HEK293 (cell line): ENCODE measurements at regions not wholly inside any gene's neighbourhood (a gene's known extent, or its start where the extent isn't known, plus 50 kb on each side); places are given as distances from the start of the nearest gene placed in this dataset.

Experiments used
- CTCF ChIA-PET: fragments of 350-600 bp; formaldehyde crosslinking; extraction: SDS; loops from one replicate; lab custom pipeline; 2021; ENCODE audit warnings: antibody characterized with exemption; lab: Yijun Ruan, JAX
- POLR2A ChIA-PET: fragments of 300-600 bp; formaldehyde crosslinking; extraction: SDS; loops from one replicate; lab custom pipeline; 2020; ENCODE audit warnings: antibody characterized with exemption, inconsistent platforms; lab: Yijun Ruan, JAX
- H3K27ac ChIP-seq: fragments of 200-500 bp; sonication (Bioruptor generic); 2 replicates; pipeline ENCODE4 v1.5.1; 2014; ENCODE audit warnings: low read depth, low read length, control low read depth, inconsistent platforms; ENCODE audit errors: extremely low read depth
- H3K36me3 ChIP-seq, 2 experiments: fragments of 200-500 bp in 1 of 2; sonication (Bioruptor generic) in 1 of 2; 1 replicate in 1 of 2; 2 replicates in 1 of 2; pipeline ENCODE4 v1.5.1; 2014 to 2017; ENCODE audit warnings: inconsistent platforms in 2 of 2, low read length in 2 of 2; ENCODE audit not compliant: control insufficient read depth in 2 of 2, insufficient read depth in 1 of 2
- H3K4me1 ChIP-seq: fragments of 200-500 bp; sonication (Bioruptor generic); 2 replicates; pipeline ENCODE4 v1.5.1; 2014; ENCODE audit warnings: mild to moderate bottlenecking, low read length, inconsistent platforms; ENCODE audit not compliant: control insufficient read depth, insufficient read depth
- H3K4me3 ChIP-seq: 2 replicates; pipeline ENCODE4 v1.5.1; 2011; ENCODE audit warnings: low read depth, mild to moderate bottlenecking, control low read depth, low read length, moderate library complexity
- H3K9me3 ChIP-seq: fragments of 200-500 bp; sonication (Bioruptor generic); 2 replicates; pipeline ENCODE4 v1.5.1; 2014; ENCODE audit warnings: low read depth, low read length, inconsistent platforms; ENCODE audit not compliant: control insufficient read depth, insufficient read depth
- BCL11A ChIP-seq: fragments of 450-650 bp; formaldehyde crosslinking; IDR thresholded peaks from 2 replicates; pipeline ENCODE4 v1.5.1; 2016; ENCODE audit warnings: low read depth, missing biosample characterization, missing genetic modification characterization
- EGR2 ChIP-seq: fragments of 450-650 bp; formaldehyde crosslinking; IDR thresholded peaks from 2 replicates; pipeline ENCODE4 v1.5.1; 2016; ENCODE audit warnings: low read depth, missing biosample characterization, missing genetic modification characterization
- FEZF1 ChIP-seq: fragments of 450-650 bp; formaldehyde crosslinking; IDR thresholded peaks from 2 replicates; pipeline ENCODE4 v1.5.1; 2016; ENCODE audit warnings: missing biosample characterization, missing genetic modification characterization
- INSM2 ChIP-seq: fragments of 450-650 bp; formaldehyde crosslinking; IDR thresholded peaks from 2 replicates; pipeline ENCODE4 v1.5.1; 2016; ENCODE audit warnings: missing biosample characterization, missing genetic modification characterization
- OVOL3 ChIP-seq: fragments of 450-650 bp; formaldehyde crosslinking; IDR thresholded peaks from 2 replicates; pipeline ENCODE4 v1.5.1; 2016; ENCODE audit warnings: missing biosample characterization, missing genetic modification characterization
- SCRT2 ChIP-seq: fragments of 450-650 bp; formaldehyde crosslinking; IDR thresholded peaks from 2 replicates; pipeline ENCODE4 v1.5.1; 2016; ENCODE audit warnings: missing biosample characterization, missing genetic modification characterization
- ZBTB17 ChIP-seq: fragments of 450-650 bp; formaldehyde crosslinking; IDR thresholded peaks from 2 replicates; pipeline ENCODE4 v1.5.1; 2016; ENCODE audit warnings: missing biosample characterization, missing genetic modification characterization
- ZNF266 ChIP-seq: fragments of 450-650 bp; formaldehyde crosslinking; IDR thresholded peaks from 2 replicates; pipeline ENCODE4 v1.5.1; 2016; ENCODE audit warnings: missing biosample characterization, missing genetic modification characterization, low read depth
- ZNF311 ChIP-seq: fragments of 450-650 bp; formaldehyde crosslinking; IDR thresholded peaks from 2 replicates; pipeline ENCODE4 v1.5.1; 2017; ENCODE audit warnings: missing biosample characterization, missing genetic modification characterization, borderline replicate concordance
- ZNF580 ChIP-seq: fragments of 450-650 bp; formaldehyde crosslinking; IDR thresholded peaks from 2 replicates; pipeline ENCODE4 v1.5.1; 2016; ENCODE audit warnings: missing biosample characterization, missing genetic modification characterization
- ZNF600 ChIP-seq: fragments of 450-650 bp; formaldehyde crosslinking; IDR thresholded peaks from 2 replicates; pipeline ENCODE4 v1.5.1; 2016; ENCODE audit warnings: missing biosample characterization, missing genetic modification characterization
- ZNF654 ChIP-seq: fragments of 450-650 bp; formaldehyde crosslinking; IDR thresholded peaks from 2 replicates; pipeline ENCODE4 v1.5.1; 2016; ENCODE audit warnings: low read depth, missing biosample characterization, missing genetic modification characterization
- ZSCAN30 ChIP-seq: fragments of 450-650 bp; IDR thresholded peaks from 2 replicates; pipeline ENCODE4 v1.5.1; 2018; ENCODE audit warnings: missing biosample characterization, mild to moderate bottlenecking, missing genetic modification characterization, moderate library complexity
- TF ChIP-seq, protein P1 (sequence below): fragments of 450-650 bp; formaldehyde crosslinking; IDR thresholded peaks from 2 replicates; pipeline ENCODE4 v1.5.1; 2016; ENCODE audit warnings: missing biosample characterization, missing genetic modification characterization
- TF ChIP-seq, protein P2 (sequence below): fragments of 450-650 bp; formaldehyde crosslinking; IDR thresholded peaks from 2 replicates; pipeline ENCODE4 v1.5.1; 2016; ENCODE audit warnings: missing biosample characterization, missing genetic modification characterization

GRCh38 chr16:80230328-80231120, 310.3 kb upstream of the DYNLRB2 start (continued):
- TF ChIP-seq, protein P1, sequence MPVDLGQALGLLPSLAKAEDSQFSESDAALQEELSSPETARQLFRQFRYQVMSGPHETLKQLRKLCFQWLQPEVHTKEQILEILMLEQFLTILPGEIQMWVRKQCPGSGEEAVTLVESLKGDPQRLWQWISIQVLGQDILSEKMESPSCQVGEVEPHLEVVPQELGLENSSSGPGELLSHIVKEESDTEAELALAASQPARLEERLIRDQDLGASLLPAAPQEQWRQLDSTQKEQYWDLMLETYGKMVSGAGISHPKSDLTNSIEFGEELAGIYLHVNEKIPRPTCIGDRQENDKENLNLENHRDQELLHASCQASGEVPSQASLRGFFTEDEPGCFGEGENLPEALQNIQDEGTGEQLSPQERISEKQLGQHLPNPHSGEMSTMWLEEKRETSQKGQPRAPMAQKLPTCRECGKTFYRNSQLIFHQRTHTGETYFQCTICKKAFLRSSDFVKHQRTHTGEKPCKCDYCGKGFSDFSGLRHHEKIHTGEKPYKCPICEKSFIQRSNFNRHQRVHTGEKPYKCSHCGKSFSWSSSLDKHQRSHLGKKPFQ (tag by site-specific recombination): no peak
- TF ChIP-seq INSM2 (tag by site-specific recombination) (no peak), EGR2 (no peak), ZBTB17 (tag by site-specific recombination) (no peak), BCL11A (tag by site-specific recombination) (no peak)
- TF ChIP-seq, all 188 proteins: peak for 0

DNA sequence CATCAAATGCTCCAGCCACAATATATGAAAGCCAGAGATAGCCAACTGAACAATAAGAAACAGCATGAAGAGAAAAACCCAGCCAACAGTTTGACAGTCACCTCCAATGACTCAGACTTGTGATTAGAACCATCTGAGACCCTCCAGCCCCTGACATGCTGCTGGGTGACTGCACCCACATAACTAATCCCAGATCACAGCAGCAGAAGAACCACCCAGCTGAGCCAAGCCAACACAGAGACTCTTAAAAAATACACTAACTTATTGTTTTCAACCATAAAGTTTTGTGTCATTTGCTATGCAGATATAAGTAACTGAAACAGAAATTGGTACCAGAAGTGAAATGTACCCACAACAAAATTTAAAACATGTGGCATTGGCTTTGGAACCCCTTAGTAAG, 314.3 kb upstream of the DYNLRB2 start:
- TF ChIP-seq ZNF311 (tag by site-specific recombination): no peak
- TF ChIP-seq, protein P2, sequence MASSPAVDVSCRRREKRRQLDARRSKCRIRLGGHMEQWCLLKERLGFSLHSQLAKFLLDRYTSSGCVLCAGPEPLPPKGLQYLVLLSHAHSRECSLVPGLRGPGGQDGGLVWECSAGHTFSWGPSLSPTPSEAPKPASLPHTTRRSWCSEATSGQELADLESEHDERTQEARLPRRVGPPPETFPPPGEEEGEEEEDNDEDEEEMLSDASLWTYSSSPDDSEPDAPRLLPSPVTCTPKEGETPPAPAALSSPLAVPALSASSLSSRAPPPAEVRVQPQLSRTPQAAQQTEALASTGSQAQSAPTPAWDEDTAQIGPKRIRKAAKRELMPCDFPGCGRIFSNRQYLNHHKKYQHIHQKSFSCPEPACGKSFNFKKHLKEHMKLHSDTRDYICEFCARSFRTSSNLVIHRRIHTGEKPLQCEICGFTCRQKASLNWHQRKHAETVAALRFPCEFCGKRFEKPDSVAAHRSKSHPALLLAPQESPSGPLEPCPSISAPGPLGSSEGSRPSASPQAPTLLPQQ: no peak
- H3K4me1 ChIP-seq: no peaks in the 10 kb centered on the region
- no peak overlapping the region for H3K4me3 ChIP-seq
- no peaks in the 10 kb centered on the region for H3K36me3 ChIP-seq
- ChIA-PET POLR2A (no interaction called here), CTCF (no interaction called here)
- no peaks in the 10 kb centered on the region for H3K9me3 ChIP-seq
- H3K27ac ChIP-seq: no peak overlapping the region

- POLR2A ChIA-PET: no interaction called here
- no peaks in the 10 kb centered on the region for H3K9me3 ChIP-seq
- TF ChIP-seq ZNF266 (tag by site-specific recombination) (no peak), SCRT2 (tag by site-specific recombination) (no peak), ZNF654 (tag by site-specific recombination) (no peak), ZSCAN30 (tag by site-specific recombination) (no peak), ZNF580 (tag by site-specific recombination) (no peak), ZNF600 (no peak), OVOL3 (tag by site-specific recombination) (no peak)
- no peaks in the 10 kb centered on the region for H3K4me1 ChIP-seq
- CTCF ChIA-PET: no interaction called here
- H3K27ac ChIP-seq: no peak overlapping the region
- H3K4me3 ChIP-seq: no peak overlapping the region
- no peaks in the 10 kb centered on the region for H3K36me3 ChIP-seq
These were observed 330.0 kb upstream of the DYNLRB2 start for GRCh38 chr16:80210787-80211186.

DNA sequence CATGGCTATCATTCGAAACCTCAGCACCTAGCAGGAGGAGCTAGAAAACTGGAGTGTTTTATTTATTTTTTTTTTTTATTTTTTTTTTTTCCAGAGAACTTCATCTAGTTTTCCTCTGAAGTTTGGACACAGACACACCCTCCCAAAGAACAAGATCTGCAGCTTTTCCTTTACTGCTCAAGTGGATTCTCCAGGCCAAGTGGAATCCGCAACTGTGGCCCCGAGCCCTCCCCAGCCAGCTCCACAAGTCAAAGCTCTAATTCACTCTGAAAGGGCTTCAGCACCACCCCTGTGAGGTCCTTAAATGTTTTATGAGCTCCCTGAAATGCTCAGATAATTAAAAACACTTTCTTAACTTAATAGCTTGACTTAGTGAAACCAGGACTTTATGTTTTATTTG, 332.1 kb upstream of the DYNLRB2 start:
- H3K36me3 ChIP-seq: no peaks in the 10 kb centered on the region
- H3K4me1 ChIP-seq: no peaks in the 10 kb centered on the region
- H3K4me3 ChIP-seq: no peak overlapping the region
- no peak for TF ChIP-seq FEZF1 (tag by site-specific recombination)
- TF ChIP-seq, all 188 proteins: peak for 0
- Histone ChIP-seq H3K9me3 (no peaks in the 10 kb centered on the region), H3K27ac (no peak overlapping the region)
- ChIA-PET POLR2A (no interaction called here), CTCF (interaction anchor here (0.7 to 1.1 kb wide), 2 partner anchors 44 to 191 kb away, joined by 3 read pairs; no protein-coding TSS in a partner anchor)
